Hepatocyte (in vitro differentiated cells): ENCODE measurements at regions not wholly inside any gene's neighbourhood (a gene's known extent, or its start where the extent isn't known, plus 50 kb on each side); places are given as distances from the start of the nearest gene placed in this dataset.

ENCODE experiments used
- EZH2 ChIP-seq: fragments of 200-600 bp; sonication (generic); IDR thresholded peaks from 2 replicates; pipeline ENCODE4 v1.6.1; 2016; ENCODE audit warnings: antibody characterized with exemption, mild to moderate bottlenecking, borderline replicate concordance
- TF ChIP-seq, protein P1 (sequence below): fragments of 200-600 bp; sonication (generic); IDR thresholded peaks from 2 replicates; pipeline ENCODE4 v1.5.1; 2016; ENCODE audit warnings: antibody characterized with exemption, mild to moderate bottlenecking; ENCODE audit not compliant: poor library complexity

DNA sequence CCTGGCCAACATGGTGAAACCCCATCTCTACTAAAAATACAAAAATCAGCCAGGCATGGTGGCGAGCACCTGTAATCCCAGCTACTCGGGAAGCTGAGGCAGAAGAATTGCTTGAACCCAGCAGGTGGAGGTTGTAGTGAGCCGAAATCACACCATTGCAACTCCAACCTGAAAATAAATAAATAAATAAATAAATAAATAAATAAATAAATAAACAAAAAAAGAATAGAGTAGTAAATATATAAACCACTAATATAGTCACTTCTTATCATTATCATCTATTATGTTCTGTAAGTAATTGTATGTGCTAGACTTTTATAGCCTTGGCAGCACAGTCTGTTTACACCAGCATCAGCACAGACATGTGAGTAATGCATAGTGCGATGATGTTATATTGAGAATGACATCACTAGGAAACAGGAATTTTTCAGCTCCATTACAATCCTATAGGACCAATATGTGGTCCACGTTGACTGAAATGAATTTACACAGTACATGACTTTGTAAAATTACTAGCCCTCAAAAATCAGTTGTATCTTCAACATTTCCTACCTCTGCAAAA lies 385.4 kb upstream of the ANKRD30A start:
- TF ChIP-seq, protein P1, sequence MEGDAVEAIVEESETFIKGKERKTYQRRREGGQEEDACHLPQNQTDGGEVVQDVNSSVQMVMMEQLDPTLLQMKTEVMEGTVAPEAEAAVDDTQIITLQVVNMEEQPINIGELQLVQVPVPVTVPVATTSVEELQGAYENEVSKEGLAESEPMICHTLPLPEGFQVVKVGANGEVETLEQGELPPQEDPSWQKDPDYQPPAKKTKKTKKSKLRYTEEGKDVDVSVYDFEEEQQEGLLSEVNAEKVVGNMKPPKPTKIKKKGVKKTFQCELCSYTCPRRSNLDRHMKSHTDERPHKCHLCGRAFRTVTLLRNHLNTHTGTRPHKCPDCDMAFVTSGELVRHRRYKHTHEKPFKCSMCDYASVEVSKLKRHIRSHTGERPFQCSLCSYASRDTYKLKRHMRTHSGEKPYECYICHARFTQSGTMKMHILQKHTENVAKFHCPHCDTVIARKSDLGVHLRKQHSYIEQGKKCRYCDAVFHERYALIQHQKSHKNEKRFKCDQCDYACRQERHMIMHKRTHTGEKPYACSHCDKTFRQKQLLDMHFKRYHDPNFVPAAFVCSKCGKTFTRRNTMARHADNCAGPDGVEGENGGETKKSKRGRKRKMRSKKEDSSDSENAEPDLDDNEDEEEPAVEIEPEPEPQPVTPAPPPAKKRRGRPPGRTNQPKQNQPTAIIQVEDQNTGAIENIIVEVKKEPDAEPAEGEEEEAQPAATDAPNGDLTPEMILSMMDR: no peak
- TF ChIP-seq EZH2: no peak
